H9 (cell line): ENCODE measurements at regions not wholly inside any gene's neighbourhood (a gene's known extent, or its start where the extent isn't known, plus 50 kb on each side); places are given as distances from the start of the nearest gene placed in this dataset.
"Not testable (repeated sequence)": the region's sequence is repeated elsewhere in the genome, so short reads cannot be mapped to it uniquely, and the experiment has no call there.

Experiments
- DNase-seq: peaks from one replicate; pipeline ENCODE4 v3.0.0-alpha.2; 2017
- H2AFZ ChIP-seq: one replicate; pipeline ENCODE4 v1.6.1; 2013; ENCODE audit warnings: mild to moderate bottlenecking, low read length, control low read depth, moderate library complexity
- H2AK5ac ChIP-seq: 2 replicates; pipeline ENCODE4 v1.6.1; 2013; ENCODE audit warnings: low read length, control low read depth, mixed read lengths; ENCODE audit not compliant: insufficient read length
- H2BK120ac ChIP-seq: one replicate; pipeline ENCODE4 v1.6.1; 2013; ENCODE audit warnings: low read depth, mild to moderate bottlenecking, low read length, control low read depth, inconsistent platforms; ENCODE audit not compliant: poor library complexity, severe bottlenecking
- H2BK12ac ChIP-seq: 2 replicates; pipeline ENCODE4 v1.6.1; 2013; ENCODE audit warnings: low read length, control low read depth, mixed read lengths, low read depth; ENCODE audit not compliant: insufficient read length
- H2BK15ac ChIP-seq: 2 replicates; pipeline ENCODE4 v1.6.1; 2013; ENCODE audit warnings: low read depth, low read length, control low read depth
- H2BK20ac ChIP-seq: one replicate; pipeline ENCODE4 v1.6.1; 2013; ENCODE audit warnings: low read depth, mild to moderate bottlenecking, low read length, control low read depth, inconsistent platforms; ENCODE audit not compliant: poor library complexity, severe bottlenecking
- H2BK5ac ChIP-seq: 2 replicates; pipeline ENCODE4 v1.6.1; 2013; ENCODE audit warnings: low read length, control low read depth, mixed read lengths; ENCODE audit not compliant: insufficient read length
- H3K14ac ChIP-seq: 2 replicates; pipeline ENCODE4 v1.6.1; 2013; ENCODE audit warnings: low read length, control low read depth; ENCODE audit not compliant: insufficient read depth
- H3K18ac ChIP-seq: 2 replicates; pipeline ENCODE4 v1.6.1; 2013; ENCODE audit warnings: low read depth, mild to moderate bottlenecking, mixed read lengths, low read length, control low read depth; ENCODE audit not compliant: insufficient read length
- H3K23ac ChIP-seq: 2 replicates; pipeline ENCODE4 v1.6.1; 2013; ENCODE audit warnings: low read length, control low read depth, mixed read lengths, low read depth; ENCODE audit not compliant: insufficient read length
- H3K23me2 ChIP-seq: 2 replicates; pipeline ENCODE4 v1.6.1; 2013; ENCODE audit warnings: low read depth, mild to moderate bottlenecking, mixed read lengths, low read length, control low read depth; ENCODE audit not compliant: insufficient read length, poor library complexity, severe bottlenecking
- H3K27ac ChIP-seq: 2 replicates; pipeline ENCODE4 v1.5.1; 2013; ENCODE audit warnings: low read length, control low read depth, mixed read lengths, low read depth; ENCODE audit not compliant: insufficient read length
- H3K27me3 ChIP-seq: 2 replicates; pipeline ENCODE4 v1.6.1; 2013; ENCODE audit warnings: low read length, control low read depth, inconsistent platforms; ENCODE audit not compliant: insufficient read depth
- H3K4ac ChIP-seq: 2 replicates; pipeline ENCODE4 v1.6.1; 2013; ENCODE audit warnings: low read depth, mild to moderate bottlenecking, control low read depth, inconsistent platforms, low read length, moderate library complexity
- H3K4me1 ChIP-seq: 2 replicates; pipeline ENCODE4 v1.6.1; 2013; ENCODE audit warnings: low read length, control low read depth, inconsistent platforms; ENCODE audit not compliant: insufficient read depth
- H3K4me2 ChIP-seq: 2 replicates; pipeline ENCODE4 v1.6.1; 2013; ENCODE audit warnings: low read length, control low read depth, mixed read lengths; ENCODE audit not compliant: insufficient read length, insufficient read depth
- H3K56ac ChIP-seq: 2 replicates; pipeline ENCODE4 v1.6.1; 2013; ENCODE audit warnings: low read depth, mild to moderate bottlenecking, mixed read lengths, low read length, control low read depth; ENCODE audit not compliant: insufficient read length
- H3K79me1 ChIP-seq: 2 replicates; pipeline ENCODE4 v1.6.1; 2013; ENCODE audit warnings: low read depth, mild to moderate bottlenecking, moderate library complexity, low read length, control low read depth, inconsistent platforms; ENCODE audit not compliant: insufficient read depth, poor library complexity, severe bottlenecking
- H3K79me2 ChIP-seq: 2 replicates; pipeline ENCODE4 v1.6.1; 2013; ENCODE audit warnings: low read length, control low read depth, inconsistent platforms; ENCODE audit not compliant: insufficient read depth
- H3K9ac ChIP-seq: 2 replicates; pipeline ENCODE4 v1.6.1; 2013; ENCODE audit warnings: low read length, control low read depth, mixed read lengths; ENCODE audit not compliant: insufficient read length; ENCODE audit errors: extremely low read depth
- H3K9me3 ChIP-seq: one replicate; pipeline ENCODE4 v1.6.1; 2013; ENCODE audit warnings: low read depth, low read length, inconsistent platforms; ENCODE audit not compliant: control insufficient read depth
- H3T11ph ChIP-seq: one replicate; pipeline ENCODE4 v1.6.1; 2013; ENCODE audit warnings: mild to moderate bottlenecking, low read length, control low read depth, inconsistent platforms
- H4K20me1 ChIP-seq: one replicate; pipeline ENCODE4 v1.6.1; 2013; ENCODE audit not compliant: control insufficient read depth, insufficient read length, insufficient read depth
- H4K5ac ChIP-seq: 2 replicates; pipeline ENCODE4 v1.6.1; 2013; ENCODE audit warnings: low read depth, mild to moderate bottlenecking, mixed read lengths, low read length, control low read depth; ENCODE audit not compliant: insufficient read length
- H4K8ac ChIP-seq: replicated peaks from 2 replicates; pipeline ENCODE4 v1.6.1; 2013; ENCODE audit warnings: low read length, control low read depth, mixed read lengths, low read depth; ENCODE audit not compliant: insufficient read length
- H4K91ac ChIP-seq: 2 replicates; pipeline ENCODE4 v1.6.1; 2013; ENCODE audit warnings: low read depth, mild to moderate bottlenecking, moderate library complexity, mixed read lengths, low read length, control low read depth; ENCODE audit not compliant: insufficient read length
- H3K27ac Mint-ChIP-seq, 3 experiments: 2 replicates in 2 of 3; 3 replicates in 1 of 3; pipeline ENCODE4 v1.8.0; 2020 to 2021; ENCODE audit warnings: mixed read lengths in 3 of 3, mild to moderate bottlenecking in 1 of 3, moderate library complexity in 1 of 3
- H3K27me3 Mint-ChIP-seq: 2 replicates; pipeline ENCODE4 v1.8.0; 2021; ENCODE audit warnings: low read depth, mild to moderate bottlenecking, moderate library complexity, mixed read lengths
- H3K36me3 Mint-ChIP-seq, 3 experiments: 2 replicates in 2 of 3; 3 replicates in 1 of 3; pipeline ENCODE4 v1.8.0; 2020 to 2021; ENCODE audit warnings: low read depth in 3 of 3, mixed read lengths in 3 of 3; ENCODE audit not compliant: insufficient read depth in 1 of 3
- H3K4me1 Mint-ChIP-seq, 2 experiments: 2 replicates each; pipeline ENCODE4 v1.8.0; 2020; ENCODE audit warnings: mixed read lengths in 2 of 2
- H3K4me3 Mint-ChIP-seq, 2 experiments: 2 replicates in 1 of 2; 3 replicates in 1 of 2; pipeline ENCODE4 v1.8.0; 2020 to 2021; ENCODE audit warnings: mild to moderate bottlenecking in 2 of 2, mixed read lengths in 2 of 2, moderate library complexity in 1 of 2
- H3K9me3 Mint-ChIP-seq, 2 experiments: 2 replicates in 1 of 2; 3 replicates in 1 of 2; pipeline ENCODE4 v1.8.0; 2020; ENCODE audit warnings: mild to moderate bottlenecking in 2 of 2, mixed read lengths in 2 of 2, moderate library complexity in 1 of 2
- CTCF ChIP-seq: fragments of 200-600 bp; sonication (generic); conservative IDR thresholded peaks from 3 replicates; pipeline ENCODE4 v1.8.0; 2021; ENCODE audit warnings: antibody characterized with exemption, mild to moderate bottlenecking
- WGBS: extraction: QIAGEN DNeasy Blood & Tissue Kit; methylation state at CpG from one replicate; pipeline ENCODE4 v1.1.7; 2013; ENCODE audit warnings: missing lambda C conversion rate, low lambda C conversion rate, mixed read lengths; ENCODE audit not compliant: insufficient read length; ENCODE audit errors: extremely low coverage; 5-methylcytosine and 5-hydroxymethylcytosine counted together

DNA sequence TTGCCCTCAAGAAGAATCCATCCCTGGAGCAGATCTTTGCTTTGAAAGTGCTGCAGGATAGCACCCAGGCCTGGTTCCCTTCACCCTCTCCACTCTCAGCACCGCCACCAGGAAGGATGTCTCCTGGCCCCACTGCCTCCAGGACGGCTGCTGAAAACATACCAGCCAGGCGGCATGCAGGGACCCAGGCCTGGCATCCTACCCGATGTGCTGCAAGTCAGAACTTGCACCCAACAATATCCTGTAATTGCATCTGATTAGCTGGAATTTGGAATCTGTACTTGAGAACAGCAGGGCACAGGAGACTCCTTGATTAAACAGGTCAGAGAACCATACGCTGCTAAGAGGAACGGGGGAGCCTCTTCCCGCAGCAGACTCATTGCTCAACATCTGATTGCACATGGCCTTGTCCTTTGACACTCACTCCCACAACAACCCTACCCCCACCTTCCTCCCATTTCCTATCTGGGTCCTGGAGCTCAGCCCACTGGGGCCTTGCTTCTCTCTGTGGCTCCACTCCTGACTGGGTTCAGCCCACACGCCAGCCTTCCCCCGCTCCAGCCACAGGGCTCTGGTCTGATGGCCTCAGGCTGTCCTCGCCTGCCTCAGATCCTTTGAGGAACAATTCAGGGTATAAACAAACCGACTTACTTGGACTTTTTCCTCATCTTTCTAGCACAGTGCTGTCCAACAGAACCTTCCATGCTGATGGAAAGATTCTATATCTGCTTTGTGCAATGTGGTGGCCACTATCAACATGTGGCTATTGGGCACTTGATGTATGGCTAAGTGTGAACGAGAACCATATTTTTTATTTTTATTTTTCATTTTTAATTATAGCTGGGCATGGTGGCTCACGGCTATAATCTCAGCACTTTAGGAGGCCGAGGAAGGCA is 78.0 kb downstream of the FGD2 start:
- Histone ChIP-seq H2AFZ (no peak overlapping the region), H3K14ac (no peak overlapping the region; the same call in 1 of the 2 replicates), H3K18ac (peak overlapping the region; percentile 51), H4K20me1 (no peaks in the 10 kb centered on the region), H3K56ac (no peak overlapping the region), H3K79me1 (no peaks in the 10 kb centered on the region), H3K23me2 (no peaks in the 10 kb centered on the region), H2BK20ac (no peak overlapping the region), H3K23ac (no peak overlapping the region), H3K4ac (no peak overlapping the region), H3K9me3 (no peaks in the 10 kb centered on the region), H4K91ac (no peak overlapping the region), H3T11ph (no peak overlapping the region), H2BK12ac (no peak overlapping the region), H4K5ac (no peak overlapping the region), H2BK5ac (no peak overlapping the region), H2BK120ac (no peak overlapping the region), H3K9ac (no peak overlapping the region), H2BK15ac (no peak overlapping the region), H2AK5ac (no peak overlapping the region), H3K79me2 (no peaks in the 10 kb centered on the region), H3K4me2 (no peak overlapping the region), H3K4me1 (no peaks in the 10 kb centered on the region; the same call in 1 of the 2 replicates), H3K27me3 (no peaks in the 10 kb centered on the region), H4K8ac (no peak overlapping the region), H3K27ac (no peak overlapping the region)
- DNase-seq: no peak
- H3K27ac Mint-ChIP-seq: peak overlapping the region in 1 of 3 experiments; percentile 70; a peak in 2 of 7 replicates
- H3K27me3 Mint-ChIP-seq: no peaks in the 10 kb centered on the region
- H3K4me3 Mint-ChIP-seq: no peak overlapping the region
- no peak for TF ChIP-seq CTCF
- H3K9me3 Mint-ChIP-seq: no peaks in the 10 kb centered on the region
- H3K36me3 Mint-ChIP-seq: peaks cover 0 to 3% (median 2%) of the 10 kb centered on the region in 3 experiments; a peak in 3 of 7 replicates
- no CpG with 5 or more reads among the region's 14 CpGs for WGBS
- peaks cover 6 to 10% of the 10 kb centered on the region in 2 experiments for H3K4me1 Mint-ChIP-seq

DNA sequence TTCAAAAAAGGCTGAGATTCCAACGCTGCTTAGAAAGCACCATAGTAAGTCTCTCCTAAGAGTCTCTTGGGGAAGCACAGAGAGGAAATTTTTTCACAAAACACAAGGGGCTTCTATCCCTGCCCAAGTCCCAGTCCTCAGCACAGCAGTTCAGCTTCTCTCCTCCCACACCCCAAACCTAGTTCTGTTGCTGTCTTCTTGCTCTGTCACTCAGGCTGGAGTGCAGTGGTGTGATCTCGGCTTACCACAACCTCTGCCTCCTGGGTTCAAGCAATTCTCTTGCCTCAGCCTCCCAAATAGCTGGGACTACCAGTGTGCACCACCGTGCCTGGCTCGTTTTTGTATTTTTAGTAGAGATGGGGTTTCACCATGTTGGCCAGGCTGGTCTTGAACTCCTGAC is 79.2 kb downstream of the FGD2 start:
- H2AK5ac ChIP-seq, H3K79me2 ChIP-seq, H3K4me1 ChIP-seq, H3K56ac ChIP-seq, H3K14ac ChIP-seq, H4K20me1 ChIP-seq, H3K9me3 ChIP-seq, H3K4ac ChIP-seq, H3K9me3 Mint-ChIP-seq, H4K5ac ChIP-seq, H2AFZ ChIP-seq, H3K9ac ChIP-seq, H2BK12ac ChIP-seq, H2BK20ac ChIP-seq, H3K79me1 ChIP-seq, H3K23ac ChIP-seq, H4K8ac ChIP-seq, H3K4me2 ChIP-seq, H3K18ac ChIP-seq, H4K91ac ChIP-seq, H3T11ph ChIP-seq, H3K27ac ChIP-seq, H2BK15ac ChIP-seq, H3K27me3 Mint-ChIP-seq, H3K27me3 ChIP-seq, H2BK120ac ChIP-seq, H3K23me2 ChIP-seq, H3K4me3 Mint-ChIP-seq, H2BK5ac ChIP-seq, H3K36me3 Mint-ChIP-seq, DNase-seq, H3K4me1 Mint-ChIP-seq: not testable (repeated sequence)
- H3K27ac Mint-ChIP-seq: peak overlapping the region in 1 of 3 experiments; percentile 67; a peak in 2 of 7 replicates
- no CpG with 5 or more reads among the region's 4 CpGs for WGBS
